CD4-positive, alpha-beta T cell (primary cell): ENCODE measurements at regions not wholly inside any gene's neighbourhood (a gene's known extent, or its start where the extent isn't known, plus 50 kb on each side); places are given as distances from the start of the nearest gene placed in this dataset.
"Not testable (repeated sequence)": the region's sequence is repeated elsewhere in the genome, so short reads cannot be mapped to it uniquely, and the experiment has no call there.

Source experiments
- ATAC-seq: fragments of 200-7000 bp; cut with Tn5 transposase; one replicate; pipeline ENCODE4 v1.10.0; 2022; ENCODE audit warnings: mild to moderate bottlenecking; ENCODE audit not compliant: poor library complexity
- CTCF ChIA-PET: fragments of 350-600 bp; sonication (Branson Sonifier 250); formaldehyde crosslinking; loops from one replicate; lab custom pipeline; 2021; ENCODE audit warnings: antibody characterized with exemption, inconsistent platforms; lab: Charles Lee
- POLR2A ChIA-PET: fragments of 350-600 bp; sonication (Branson Sonifier 250); formaldehyde crosslinking; loops from one replicate; lab custom pipeline; 2021; ENCODE audit warnings: antibody characterized with exemption, inconsistent platforms; lab: Charles Lee
- DNase-seq, 14 experiments: peaks; one replicate each; pipeline ENCODE4 v3.0.0-alpha.2; 2013 to 2020; ENCODE audit warnings: mixed read lengths in 2 of 14
- H3K27ac ChIP-seq, 2 donors: one replicate each; pipeline versions ENCODE4 v1.5.1 to v1.7.0; 2013; ENCODE audit warnings: low read length in 2 of 2, low read depth in 1 of 2, mild to moderate bottlenecking in 1 of 2
- H3K27me3 ChIP-seq, 2 experiments: 1 replicate in 1 of 2; 2 replicates in 1 of 2; pipeline versions ENCODE4 v1.6.1 to v1.7.0; 2013; ENCODE audit warnings: low read length in 2 of 2, control low read depth in 1 of 2, mild to moderate bottlenecking in 1 of 2, moderate library complexity in 1 of 2; ENCODE audit not compliant: insufficient read depth in 2 of 2, control insufficient read depth in 1 of 2
- H3K36me3 ChIP-seq: one replicate; pipeline ENCODE4 v1.6.1; 2013; ENCODE audit warnings: low read length, control low read depth; ENCODE audit not compliant: insufficient read depth
- H3K4me1 ChIP-seq: one replicate; pipeline ENCODE4 v1.6.1; 2013; ENCODE audit warnings: low read length, control low read depth; ENCODE audit not compliant: insufficient read depth
- H3K4me3 ChIP-seq: one replicate; pipeline ENCODE4 v1.5.1; 2013; ENCODE audit warnings: mild to moderate bottlenecking, low read length, moderate library complexity
- H3K9me3 ChIP-seq, 2 experiments: 1 replicate in 1 of 2; 2 replicates in 1 of 2; pipeline versions ENCODE4 v1.6.1 to v1.7.0; 2013; ENCODE audit warnings: low read length in 2 of 2, mild to moderate bottlenecking in 2 of 2, control low read depth in 1 of 2, moderate library complexity in 1 of 2; ENCODE audit not compliant: control insufficient read depth in 1 of 2, insufficient read depth in 1 of 2
- H3K27ac Mint-ChIP-seq: one replicate; pipeline ENCODE4 v1.8.0; 2020; ENCODE audit warnings: mixed read lengths
- H3K27me3 Mint-ChIP-seq: one replicate; pipeline ENCODE4 v1.8.0; 2021; ENCODE audit warnings: mixed read lengths
- H3K36me3 Mint-ChIP-seq: one replicate; pipeline ENCODE4 v1.8.0; 2021; ENCODE audit warnings: low read depth, mixed read lengths
- H3K4me1 Mint-ChIP-seq: one replicate; pipeline ENCODE4 v1.8.0; 2021; ENCODE audit warnings: low read depth, mixed read lengths
- H3K4me3 Mint-ChIP-seq: one replicate; pipeline ENCODE4 v1.8.0; 2020; ENCODE audit warnings: mild to moderate bottlenecking, mixed read lengths
- H3K9me3 Mint-ChIP-seq: one replicate; pipeline ENCODE4 v1.8.0; 2020; ENCODE audit warnings: mixed read lengths
- CTCF ChIP-seq: fragments of 200-600 bp; IDR thresholded peaks from one replicate; pipeline ENCODE4 v1.8.0; 2022; ENCODE audit warnings: antibody characterized with exemption, mild to moderate bottlenecking
- intact Hi-C, 2 experiments: fragments of 100-400 bp; cut with DNase I in 1 of 2; cut with micrococcal nuclease in 1 of 2; formaldehyde crosslinking; loops; one replicate each; pipeline versions ENCODE4 v1.15.1 to v1.9.0; 2023 to 2025; cut with DNase I, micrococcal nuclease

GRCh38 chr3:82595530-82595929 is 834.1 kb upstream of the GBE1 start:
- no peaks in the 10 kb centered on the region for H3K36me3 ChIP-seq
- no peaks in the 10 kb centered on the region for H3K4me1 ChIP-seq
- peaks cover 14% of the 10 kb centered on the region for H3K9me3 Mint-ChIP-seq
- intact Hi-C loops, result no loop called here
- no peaks in the 10 kb centered on the region for H3K36me3 Mint-ChIP-seq
- ATAC-seq (no peak), DNase-seq (no peak)
- H3K27me3 ChIP-seq, result no peaks in the 10 kb centered on the region
- POLR2A ChIA-PET, result no interaction called here
- H3K9me3 ChIP-seq, result peaks cover 4 to 7% of the 10 kb centered on the region in 2 experiments
- H3K4me3 Mint-ChIP-seq, result no peak overlapping the region
- CTCF ChIA-PET, result no interaction called here
- no peaks in the 10 kb centered on the region for H3K4me1 Mint-ChIP-seq
- TF ChIP-seq CTCF, result no peak
- no peak overlapping the region for H3K4me3 ChIP-seq
- no peak overlapping the region for H3K27ac ChIP-seq
- no peak overlapping the region for H3K27ac Mint-ChIP-seq
- no peaks in the 10 kb centered on the region for H3K27me3 Mint-ChIP-seq

GRCh38 chr3:82587174-82587573 is 825.7 kb upstream of the GBE1 start:
- Histone ChIP-seq H3K27me3 (no peaks in the 10 kb centered on the region), H3K9me3 (peaks cover 0 to 10% of the 10 kb centered on the region in 2 experiments), H3K27ac (no peak overlapping the region), H3K4me1 (no peaks in the 10 kb centered on the region), H3K4me3 (no peak overlapping the region), H3K36me3 (no peaks in the 10 kb centered on the region)
- ChIA-PET POLR2A (no interaction called here), CTCF (interaction anchor here (1.2 kb wide), 1 partner anchor 10 kb away, joined by 3 read pairs; no protein-coding TSS in a partner anchor)
- intact Hi-C loops, result no loop called here
- Mint-ChIP-seq H3K4me3 (no peak overlapping the region), H3K36me3 (no peaks in the 10 kb centered on the region), H3K27me3 (no peaks in the 10 kb centered on the region), H3K4me1 (no peaks in the 10 kb centered on the region), H3K9me3 (no peaks in the 10 kb centered on the region), H3K27ac (no peak overlapping the region)
- ATAC-seq (no peak), DNase-seq (no peak)
- TF ChIP-seq CTCF, result no peak

GRCh38 chr3:82586414-82586813 is 825.0 kb upstream of the GBE1 start:
- Mint-ChIP-seq H3K4me1 (no peaks in the 10 kb centered on the region), H3K27me3 (no peaks in the 10 kb centered on the region), H3K4me3 (no peak overlapping the region), H3K36me3 (no peaks in the 10 kb centered on the region), H3K27ac (no peak overlapping the region), H3K9me3 (no peaks in the 10 kb centered on the region)
- intact Hi-C loops, result no loop called here
- Histone ChIP-seq H3K4me3 (no peak overlapping the region), H3K9me3 (peaks cover 0 to 10% of the 10 kb centered on the region in 2 experiments), H3K27ac (no peak overlapping the region), H3K27me3 (no peaks in the 10 kb centered on the region), H3K4me1 (no peaks in the 10 kb centered on the region), H3K36me3 (no peaks in the 10 kb centered on the region)
- TF ChIP-seq CTCF, result no peak
- ChIA-PET POLR2A (no interaction called here), CTCF (interaction anchor here (1.2 kb wide), 1 partner anchor 11 kb away, joined by 3 read pairs; no protein-coding TSS in a partner anchor)
- ATAC-seq, result no peak
- no peak for DNase-seq

GRCh38 chr3:82586002-82586401 is 824.6 kb upstream of the GBE1 start:
- H3K36me3 Mint-ChIP-seq, H3K27ac Mint-ChIP-seq, DNase-seq, POLR2A ChIA-PET, H3K9me3 Mint-ChIP-seq, H3K4me1 ChIP-seq, H3K9me3 ChIP-seq, H3K4me3 ChIP-seq, ATAC-seq, H3K27me3 ChIP-seq, H3K4me1 Mint-ChIP-seq, H3K27ac ChIP-seq, intact Hi-C loops, H3K27me3 Mint-ChIP-seq, H3K36me3 ChIP-seq, H3K4me3 Mint-ChIP-seq: not testable (repeated sequence)
- CTCF ChIA-PET, result interaction anchor here (1.2 kb wide), 1 partner anchor 12 kb away, joined by 3 read pairs; no protein-coding TSS in a partner anchor

GRCh38 chr3:82585591-82585990 is 824.1 kb upstream of the GBE1 start:
- intact Hi-C loops, H3K4me1 ChIP-seq, H3K9me3 ChIP-seq, H3K27me3 ChIP-seq, H3K36me3 Mint-ChIP-seq, H3K9me3 Mint-ChIP-seq, POLR2A ChIA-PET, H3K36me3 ChIP-seq, H3K27ac Mint-ChIP-seq, DNase-seq, H3K4me1 Mint-ChIP-seq, CTCF ChIA-PET, H3K4me3 Mint-ChIP-seq, ATAC-seq, H3K27ac ChIP-seq, H3K4me3 ChIP-seq, H3K27me3 Mint-ChIP-seq: not testable (repeated sequence)
